Neural cell (in vitro differentiated cells): ENCODE measurements at regions not wholly inside any gene's neighbourhood (a gene's known extent, or its start where the extent isn't known, plus 50 kb on each side); places are given as distances from the start of the nearest gene placed in this dataset.

Experiments
- H2AFZ ChIP-seq: fragments of 200-600, 300-800 bp; sonication (generic), shearing (Covaris generic); 2 replicates; pipeline ENCODE4 v1.6.0; 2014; ENCODE audit warnings: low read depth, mild to moderate bottlenecking, antibody characterized with exemption, low read length, moderate library complexity
- H3F3A ChIP-seq: fragments of 200-600 bp; shearing (Covaris generic); 2 replicates; pipeline ENCODE4 v1.6.1; 2016; ENCODE audit warnings: mild to moderate bottlenecking, moderate library complexity, mixed read lengths, antibody characterized with exemption, low read length; ENCODE audit not compliant: insufficient read depth, poor library complexity, severe bottlenecking
- H3K27ac ChIP-seq: fragments of 200-600, 300-800 bp; sonication (generic), shearing (Covaris generic); 2 replicates; pipeline ENCODE4 v1.5.1; 2014; ENCODE audit warnings: mild to moderate bottlenecking, low read length, moderate library complexity
- H3K27me3 ChIP-seq: fragments of 300-800, 200-600 bp; sonication (generic), shearing (Covaris generic); 2 replicates; pipeline ENCODE4 v1.6.0; 2014; ENCODE audit warnings: mild to moderate bottlenecking, low read depth, low read length, moderate library complexity; ENCODE audit not compliant: insufficient read depth
- H3K36me3 ChIP-seq: fragments of 300-800, 200-600 bp; sonication (generic), shearing (Covaris generic); 2 replicates; pipeline ENCODE4 v1.5.1; 2014; ENCODE audit warnings: mild to moderate bottlenecking, antibody characterized with exemption, low read length, moderate library complexity; ENCODE audit not compliant: insufficient read depth
- H3K4me2 ChIP-seq: fragments of 300-800, 200-600 bp; sonication (generic), shearing (Covaris generic); 2 replicates; pipeline ENCODE4 v1.6.0; 2014; ENCODE audit warnings: mild to moderate bottlenecking, low read length
- H3K4me3 ChIP-seq: fragments of 300-800, 200-600 bp; sonication (generic), shearing (Covaris generic); 2 replicates; pipeline ENCODE4 v1.5.1; 2014; ENCODE audit warnings: mild to moderate bottlenecking, low read length, moderate library complexity
- H3K79me2 ChIP-seq: fragments of 200-600 bp; shearing (Covaris generic); replicated peaks from 2 replicates; pipeline ENCODE4 v1.6.0; 2014; ENCODE audit warnings: mild to moderate bottlenecking, low read length, moderate library complexity; ENCODE audit not compliant: insufficient read depth
- H3K9ac ChIP-seq: fragments of 300-800, 200-600 bp; sonication (generic), shearing (Covaris generic); 2 replicates; pipeline ENCODE4 v1.6.1; 2016; ENCODE audit warnings: mild to moderate bottlenecking, low read length, mixed read lengths
- H3K9me2 ChIP-seq: fragments of 200-600 bp; shearing (Covaris generic); 2 replicates; pipeline ENCODE4 v1.6.1; 2016; ENCODE audit warnings: mild to moderate bottlenecking, low read length, mixed read lengths; ENCODE audit not compliant: insufficient read depth
- H3K9me3 ChIP-seq: fragments of 200-600, 300-800 bp; sonication (generic), shearing (Covaris generic); 2 replicates; pipeline ENCODE4 v1.6.1; 2016; ENCODE audit warnings: mild to moderate bottlenecking, mixed run types, low read length, moderate library complexity, mixed read lengths
- H4K20me1 ChIP-seq: fragments of 200-600 bp; shearing (Covaris generic); 2 replicates; pipeline ENCODE4 v1.6.1; 2016; ENCODE audit warnings: mild to moderate bottlenecking, mixed run types; ENCODE audit not compliant: insufficient read depth
- CTCF ChIP-seq: fragments of 450-650 bp; IDR thresholded peaks from 2 replicates; pipeline ENCODE4 v1.5.1; 2014; ENCODE audit warnings: antibody characterized with exemption, mild to moderate bottlenecking, moderate library complexity; ENCODE audit not compliant: poor library complexity, severe bottlenecking
- EP300 ChIP-seq: fragments of 450-650 bp; conservative IDR thresholded peaks from 2 replicates; pipeline ENCODE4 v1.6.1; 2014; ENCODE audit warnings: antibody characterized with exemption, mild to moderate bottlenecking, moderate library complexity; ENCODE audit not compliant: poor library complexity, severe bottlenecking
- EZH2 ChIP-seq: fragments of 200-600, 300-800 bp; shearing (Covaris generic), sonication (generic); IDR thresholded peaks from 2 replicates; pipeline ENCODE4 v1.6.1; 2014; ENCODE audit warnings: antibody characterized with exemption, low read length, borderline replicate concordance, mild to moderate bottlenecking; ENCODE audit not compliant: insufficient read depth, poor library complexity, severe bottlenecking
- MXI1 ChIP-seq: fragments of 450-650 bp; conservative IDR thresholded peaks from 2 replicates; pipeline ENCODE4 v1.6.1; 2014; ENCODE audit warnings: antibody characterized with exemption, mild to moderate bottlenecking; ENCODE audit not compliant: poor library complexity, severe bottlenecking
- POLR2AphosphoS5 ChIP-seq: IDR thresholded peaks from 2 replicates; pipeline ENCODE4 v1.6.1; 2012
- RAD21 ChIP-seq: fragments of 450-650 bp; conservative IDR thresholded peaks from 2 replicates; pipeline ENCODE4 v1.6.1; 2014; ENCODE audit warnings: antibody characterized with exemption, mild to moderate bottlenecking, moderate library complexity
- REST ChIP-seq: IDR thresholded peaks from 2 replicates; pipeline ENCODE4 v1.6.1; 2012; ENCODE audit warnings: borderline replicate concordance
- SMC3 ChIP-seq: fragments of 450-650 bp; conservative IDR thresholded peaks from 2 replicates; pipeline ENCODE4 v1.6.1; 2014; ENCODE audit warnings: antibody characterized with exemption, mild to moderate bottlenecking, moderate library complexity; ENCODE audit not compliant: poor library complexity
- TAF1 ChIP-seq: IDR thresholded peaks from 2 replicates; pipeline ENCODE4 v1.6.1; 2012; ENCODE audit warnings: low read depth

DNA sequence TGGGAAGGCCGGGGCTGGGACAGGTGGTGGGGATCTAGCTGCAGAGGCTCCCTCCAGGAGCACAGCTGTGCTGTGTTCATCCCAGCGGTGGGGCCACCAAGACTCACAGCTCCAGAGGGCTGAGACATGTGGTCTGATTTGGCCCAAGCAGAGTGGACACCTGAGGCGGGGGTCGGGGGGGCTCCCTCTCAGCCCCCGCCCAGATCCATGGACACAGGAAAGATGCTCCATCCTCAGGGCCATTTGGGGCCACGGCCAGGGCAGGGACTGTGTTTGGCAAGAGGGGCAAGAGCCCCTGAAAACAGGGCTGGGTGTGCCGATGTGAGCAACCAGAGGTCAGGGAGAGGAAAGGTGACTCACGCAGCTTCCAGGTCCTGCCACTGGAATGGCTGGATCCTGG lies 219.4 kb downstream of the BRD1 start:
- Histone ChIP-seq H3K4me3 (no peak overlapping the region), H3K36me3 (no peaks in the 10 kb centered on the region), H2AFZ (no peak overlapping the region), H3K4me2 (no peak overlapping the region), H3F3A (no peaks in the 10 kb centered on the region), H3K79me2 (no peaks in the 10 kb centered on the region), H3K9me3 (peaks cover 4% of the 10 kb centered on the region), H3K9me2 (no peaks in the 10 kb centered on the region), H3K27ac (no peak overlapping the region), H4K20me1 (no peaks in the 10 kb centered on the region), H3K9ac (no peak overlapping the region), H3K27me3 (no peaks in the 10 kb centered on the region)
- no peak for TF ChIP-seq MXI1
- no peak for TF ChIP-seq EZH2
- no peak for TF ChIP-seq RAD21

DNA sequence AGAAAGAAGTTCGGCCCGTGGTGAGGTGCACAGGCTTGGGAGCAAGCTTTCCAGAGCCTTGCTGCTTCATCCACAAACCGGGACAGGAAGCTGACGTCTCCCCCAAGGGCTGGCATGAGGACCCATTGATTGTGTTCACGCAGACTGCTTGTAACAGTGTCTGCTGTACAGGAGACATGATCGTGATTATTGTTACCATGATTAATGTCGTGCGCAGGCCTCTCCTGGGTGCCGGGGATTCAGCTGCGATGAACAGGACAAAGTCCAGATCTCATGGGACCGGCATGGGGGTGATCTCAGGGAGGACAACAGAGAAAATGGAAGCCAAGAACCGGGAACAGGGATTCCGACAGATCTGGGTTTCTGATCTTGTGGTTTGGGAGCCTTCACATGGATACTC lies 219.9 kb downstream of the BRD1 start:
- TF ChIP-seq EP300 (no peak), REST (no peak), TAF1 (no peak), RAD21 (no peak), EZH2 (no peak)
- no peaks in the 10 kb centered on the region for H4K20me1 ChIP-seq
- H3K9me2 ChIP-seq: no peaks in the 10 kb centered on the region
- H3K9ac ChIP-seq: no peak overlapping the region
- no peaks in the 10 kb centered on the region for H3K79me2 ChIP-seq
- no peaks in the 10 kb centered on the region for H3F3A ChIP-seq
- H3K36me3 ChIP-seq: no peaks in the 10 kb centered on the region
- peaks cover 4% of the 10 kb centered on the region for H3K9me3 ChIP-seq
- H3K27me3 ChIP-seq: no peaks in the 10 kb centered on the region
- H2AFZ ChIP-seq: no peak overlapping the region
- H3K4me2 ChIP-seq: no peak overlapping the region
- no peak overlapping the region for H3K4me3 ChIP-seq
- no peak overlapping the region for H3K27ac ChIP-seq

DNA sequence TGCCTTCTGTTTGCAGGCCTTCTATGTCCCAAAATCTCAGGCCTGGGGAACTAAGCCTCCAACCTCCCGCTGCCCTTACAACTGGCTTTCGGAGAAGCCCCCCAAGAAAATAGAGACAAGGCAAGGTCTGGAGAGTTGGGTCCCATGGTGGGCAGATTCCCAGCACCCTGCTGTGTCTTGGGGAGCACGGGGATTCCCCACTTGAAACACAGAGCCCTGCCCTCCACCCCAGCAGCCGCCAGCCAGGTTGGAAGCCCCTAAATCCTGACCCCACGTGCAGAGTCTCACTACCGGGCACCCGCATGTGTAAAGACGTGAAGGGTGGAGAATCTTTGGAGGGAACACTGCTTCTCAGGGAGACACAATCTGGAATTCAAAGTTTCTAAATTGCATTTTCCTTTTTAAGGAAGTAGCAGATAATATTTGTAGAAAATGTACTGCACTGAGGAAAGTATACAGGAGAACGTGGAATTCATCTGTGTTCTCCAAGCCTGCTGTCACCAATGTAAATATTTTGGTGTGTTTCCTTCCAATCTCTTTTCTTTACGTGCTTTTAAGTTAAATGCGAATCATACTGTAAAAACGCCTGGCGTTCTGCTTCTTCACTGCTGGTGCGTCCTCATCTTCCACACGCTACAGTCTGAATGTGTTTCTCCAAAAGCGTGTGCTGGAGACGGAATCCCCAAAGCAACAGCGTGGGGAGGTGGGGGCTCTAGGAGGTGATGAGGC lies 220.9 kb downstream of the BRD1 start:
- no peak overlapping the region for H3K4me3 ChIP-seq
- H3F3A ChIP-seq: no peaks in the 10 kb centered on the region
- H4K20me1 ChIP-seq: no peaks in the 10 kb centered on the region
- no peaks in the 10 kb centered on the region for H3K36me3 ChIP-seq
- peaks cover 4% of the 10 kb centered on the region for H3K9me3 ChIP-seq
- H3K9ac ChIP-seq: no peak overlapping the region
- H3K27me3 ChIP-seq: no peaks in the 10 kb centered on the region
- no peak overlapping the region for H3K27ac ChIP-seq
- no peaks in the 10 kb centered on the region for H3K79me2 ChIP-seq
- H3K4me2 ChIP-seq: no peak overlapping the region
- no peak overlapping the region for H2AFZ ChIP-seq
- TF ChIP-seq EP300 (no peak), RAD21 (no peak), CTCF (no peak), POLR2AphosphoS5 (no peak), REST (no peak), MXI1 (no peak), TAF1 (no peak), SMC3 (no peak), EZH2 (no peak)
- H3K9me2 ChIP-seq: no peaks in the 10 kb centered on the region
